Body of pancreas (tissue), 4 donors: ENCODE measurements at regions not wholly inside any gene's neighbourhood (a gene's known extent, or its start where the extent isn't known, plus 50 kb on each side); places are given as distances from the start of the nearest gene placed in this dataset.

Source experiments
- CTCF ChIP-seq, 7 experiments: fragments of 450-650 bp in 4 of 7; fragments of 200-600 bp in 3 of 7; sonication (generic) in 3 of 7; IDR thresholded peaks; one replicate each; pipeline ENCODE4 v1.5.1; 2016 to 2019; ENCODE audit warnings: antibody characterized with exemption in 7 of 7
- POLR2A ChIP-seq, 3 donors: fragments of 450-650 bp; IDR thresholded peaks; one replicate each; pipeline ENCODE4 v1.6.1; 2016; ENCODE audit warnings: antibody characterized with exemption in 3 of 3, mild to moderate bottlenecking in 2 of 3

DNA sequence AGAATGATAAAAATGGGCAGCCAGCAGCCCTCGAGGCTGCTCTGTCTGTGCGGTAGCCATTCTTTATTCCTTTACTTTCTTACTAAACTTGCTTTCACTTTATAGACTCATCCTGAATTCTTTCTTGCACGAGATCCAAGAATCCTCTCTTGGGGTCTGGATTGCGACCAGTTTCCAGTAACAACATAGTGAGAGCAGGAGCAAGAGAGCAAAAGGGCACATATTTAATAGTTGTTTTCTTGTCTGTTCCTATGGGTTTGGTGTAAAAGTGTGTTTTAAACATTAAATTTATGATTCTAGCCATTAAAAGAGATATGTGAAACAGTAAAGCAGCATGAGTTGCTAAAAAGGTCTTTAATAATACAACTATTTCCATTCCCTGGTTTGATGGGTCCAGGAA, 78.8 kb upstream of the OPRM1 start:
- no peak for TF ChIP-seq CTCF (IDR thresholded peaks at IDR 0.05)
- no peak for TF ChIP-seq POLR2A (IDR thresholded peaks at IDR 0.05)
